Parathyroid adenoma (tissue), 2 donors: ENCODE measurements at regions not wholly inside any gene's neighbourhood (a gene's known extent, or its start where the extent isn't known, plus 50 kb on each side); places are given as distances from the start of the nearest gene placed in this dataset.

Source experiments
- H2AFZ ChIP-seq: fragments of 300-600 bp; sonication (generic); one replicate; pipeline ENCODE4 v1.7.0; 2017; ENCODE audit warnings: antibody characterized with exemption, mild to moderate bottlenecking
- H3K27ac ChIP-seq: fragments of 300-600 bp; sonication (generic); one replicate; pipeline ENCODE4 v1.7.0; 2017
- H3K27me3 ChIP-seq: fragments of 300-600 bp; sonication (generic); one replicate; pipeline ENCODE4 v1.7.0; 2017; ENCODE audit warnings: low read length; ENCODE audit not compliant: control insufficient read depth, insufficient read depth
- H3K36me3 ChIP-seq: fragments of 300-600 bp; sonication (generic); one replicate; pipeline ENCODE4 v1.7.0; 2017; ENCODE audit warnings: low read length; ENCODE audit not compliant: control insufficient read depth, insufficient read depth
- H3K4me1 ChIP-seq: fragments of 300-600 bp; sonication (generic); one replicate; pipeline ENCODE4 v1.7.0; 2017; ENCODE audit warnings: control low read depth
- H3K4me2 ChIP-seq: fragments of 300-600 bp; sonication (generic); one replicate; pipeline ENCODE4 v1.7.0; 2017; ENCODE audit warnings: low read length
- H3K4me3 ChIP-seq: fragments of 300-600 bp; sonication (generic); one replicate; pipeline ENCODE4 v1.7.0; 2017; ENCODE audit warnings: low read depth, low read length
- H3K79me2 ChIP-seq: fragments of 300-600 bp; sonication (generic); one replicate; pipeline ENCODE4 v1.7.0; 2017; ENCODE audit warnings: control low read depth
- H3K9ac ChIP-seq: fragments of 300-600 bp; sonication (generic); one replicate; pipeline ENCODE4 v1.7.0; 2017; ENCODE audit warnings: mild to moderate bottlenecking
- H3K9me3 ChIP-seq: fragments of 300-600 bp; sonication (generic); one replicate; pipeline ENCODE4 v1.7.0; 2017; ENCODE audit warnings: low read length; ENCODE audit not compliant: control insufficient read depth
- CTCF ChIP-seq: fragments of 300-600 bp; sonication (generic); IDR thresholded peaks from one replicate; pipeline ENCODE4 v1.7.0; 2017; ENCODE audit warnings: antibody characterized with exemption, mild to moderate bottlenecking
- donor health status: primary hyperparathyroidism.

- H3K27me3 ChIP-seq = no peaks in the 10 kb centered on the region
- no peaks in the 10 kb centered on the region for H3K9me3 ChIP-seq
- H2AFZ ChIP-seq = no peak overlapping the region
- no peaks in the 10 kb centered on the region for H3K79me2 ChIP-seq
- no peak overlapping the region for H3K9ac ChIP-seq
- H3K36me3 ChIP-seq = no peaks in the 10 kb centered on the region
- no peak overlapping the region for H3K4me3 ChIP-seq
- H3K4me2 ChIP-seq = no peak overlapping the region
- H3K4me1 ChIP-seq = no peaks in the 10 kb centered on the region
- no peak for TF ChIP-seq CTCF
- H3K27ac ChIP-seq = no peak overlapping the region
Observed at GRCh38 chr6:126553854-126554253, 213.9 kb downstream of the CENPW start.

- no peak overlapping the region for H3K27ac ChIP-seq
- H3K79me2 ChIP-seq = no peaks in the 10 kb centered on the region
- H3K4me1 ChIP-seq = no peaks in the 10 kb centered on the region
- no peaks in the 10 kb centered on the region for H3K27me3 ChIP-seq
- H3K4me3 ChIP-seq = no peak overlapping the region
- no peak overlapping the region for H3K4me2 ChIP-seq
- H3K9ac ChIP-seq = no peak overlapping the region
- no peaks in the 10 kb centered on the region for H3K36me3 ChIP-seq
- no peak overlapping the region for H2AFZ ChIP-seq
- H3K9me3 ChIP-seq = no peaks in the 10 kb centered on the region
- TF ChIP-seq CTCF = no peak
Observed at GRCh38 chr6:126570507-126570906, 230.6 kb downstream of the CENPW start.

GRCh38 chr6:126574301-126574700, 234.4 kb downstream of the CENPW start:
- H2AFZ ChIP-seq = no peak overlapping the region
- H3K9me3 ChIP-seq = no peaks in the 10 kb centered on the region
- H3K4me1 ChIP-seq = no peaks in the 10 kb centered on the region
- no peaks in the 10 kb centered on the region for H3K27me3 ChIP-seq
- no peak overlapping the region for H3K9ac ChIP-seq
- no peak overlapping the region for H3K4me2 ChIP-seq
- no peak overlapping the region for H3K27ac ChIP-seq
- no peak overlapping the region for H3K4me3 ChIP-seq
- H3K36me3 ChIP-seq = no peaks in the 10 kb centered on the region
- TF ChIP-seq CTCF = no peak
- H3K79me2 ChIP-seq = no peaks in the 10 kb centered on the region

GRCh38 chr6:126581316-126581715, 241.4 kb downstream of the CENPW start:
- Histone ChIP-seq H3K36me3 (no peaks in the 10 kb centered on the region), H3K9me3 (no peaks in the 10 kb centered on the region), H2AFZ (no peak overlapping the region), H3K27me3 (no peaks in the 10 kb centered on the region), H3K9ac (no peak overlapping the region), H3K4me3 (no peak overlapping the region), H3K79me2 (no peaks in the 10 kb centered on the region), H3K27ac (no peak overlapping the region), H3K4me1 (no peaks in the 10 kb centered on the region), H3K4me2 (no peak overlapping the region)
- TF ChIP-seq CTCF = no peak

- no peaks in the 10 kb centered on the region for H3K9me3 ChIP-seq
- no peak overlapping the region for H2AFZ ChIP-seq
- H3K9ac ChIP-seq = no peak overlapping the region
- no peak for TF ChIP-seq CTCF
- H3K4me1 ChIP-seq = no peaks in the 10 kb centered on the region
- H3K79me2 ChIP-seq = no peaks in the 10 kb centered on the region
- H3K36me3 ChIP-seq = no peaks in the 10 kb centered on the region
- no peak overlapping the region for H3K4me3 ChIP-seq
- H3K4me2 ChIP-seq = no peak overlapping the region
- no peaks in the 10 kb centered on the region for H3K27me3 ChIP-seq
- no peak overlapping the region for H3K27ac ChIP-seq
Observed at GRCh38 chr6:126600258-126600916, 260.5 kb downstream of the CENPW start.
